ENCODE measurements at regions not wholly inside any gene's neighbourhood (a gene's known extent, or its start where the extent isn't known, plus 50 kb on each side); places are given as distances from the start of the nearest gene placed in this dataset.
A peak's percentile ranks its signal among the peaks of the same experiment; 100 is the strongest.
"Not testable (repeated sequence)": the region's sequence is repeated elsewhere in the genome, so short reads cannot be mapped to it uniquely, and the experiment has no call there.

DNA sequence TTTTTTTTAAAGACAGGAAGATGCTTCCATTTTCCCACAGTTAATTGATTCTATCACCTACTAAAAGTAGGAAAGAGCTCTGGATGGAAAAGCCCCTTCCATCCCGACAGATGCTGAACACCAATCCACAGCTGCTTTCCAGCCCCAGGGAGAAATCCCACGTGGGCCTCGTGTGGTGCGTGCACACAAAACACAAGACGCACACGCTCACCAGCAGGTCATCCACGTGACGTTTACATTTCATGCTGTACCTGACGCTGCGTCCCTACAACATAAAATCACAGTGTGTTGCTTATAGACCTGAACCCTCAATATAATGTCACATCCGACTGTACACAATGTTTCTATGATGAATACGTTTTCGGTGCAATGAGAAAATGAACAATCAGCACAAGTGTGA is 50.2 kb upstream of the DACT2 start:
- no peak for DNase-seq

GRCh38 chr6:168370310-168370991 is 50.9 kb upstream of the DACT2 start:
- DNase-seq = peak; percentile 87

- DNase-seq = no peak
These were observed 51.6 kb upstream of the DACT2 start for GRCh38 chr6:168371185-168371584.

- no peak for DNase-seq
These were observed 52.0 kb upstream of the DACT2 start for GRCh38 chr6:168371618-168371980.

- DNase-seq = no peak
These were observed 52.6 kb upstream of the DACT2 start for GRCh38 chr6:168371981-168372711.

DNA sequence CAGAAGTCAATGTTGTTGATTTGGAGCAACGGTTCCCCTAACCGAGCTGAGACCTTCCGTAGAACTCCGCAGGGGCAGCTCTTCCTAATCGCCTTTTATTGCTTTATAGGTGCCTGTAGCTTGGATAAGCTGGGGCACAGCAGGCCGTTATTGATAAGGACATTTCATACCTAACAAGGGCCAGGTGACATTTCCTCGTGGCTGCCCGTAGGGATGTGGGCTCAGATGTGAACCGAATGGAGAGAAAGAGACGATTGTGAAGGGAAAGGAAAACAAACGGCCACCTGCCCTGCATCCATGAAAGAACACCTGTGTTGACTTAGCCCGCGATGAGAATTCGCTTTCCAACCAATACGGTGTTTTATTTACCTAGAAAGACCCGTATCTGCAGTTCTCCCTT is 53.3 kb upstream of the DACT2 start:
- DNase-seq = no peak

DNA sequence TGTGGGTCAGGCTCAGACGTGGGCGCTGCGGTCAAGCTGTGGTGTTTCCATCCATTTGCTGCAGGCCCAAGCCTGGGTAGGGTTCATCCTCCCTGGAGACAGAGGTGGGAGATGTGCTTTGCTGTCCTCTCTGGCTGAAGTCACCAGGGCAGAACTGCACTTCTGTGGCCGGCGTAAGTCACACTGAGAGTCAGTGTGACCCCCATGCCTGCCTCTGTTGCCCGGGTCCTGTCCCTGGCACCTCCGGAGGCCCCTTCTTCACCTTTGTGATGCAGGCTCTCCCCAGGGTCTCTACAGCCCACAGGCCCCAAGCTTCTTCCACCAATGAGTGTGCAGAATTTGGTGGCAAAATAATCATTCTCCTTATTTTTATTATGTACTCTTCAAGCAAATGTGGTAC is 53.8 kb upstream of the DACT2 start:
- DNase-seq = no peak

DNA sequence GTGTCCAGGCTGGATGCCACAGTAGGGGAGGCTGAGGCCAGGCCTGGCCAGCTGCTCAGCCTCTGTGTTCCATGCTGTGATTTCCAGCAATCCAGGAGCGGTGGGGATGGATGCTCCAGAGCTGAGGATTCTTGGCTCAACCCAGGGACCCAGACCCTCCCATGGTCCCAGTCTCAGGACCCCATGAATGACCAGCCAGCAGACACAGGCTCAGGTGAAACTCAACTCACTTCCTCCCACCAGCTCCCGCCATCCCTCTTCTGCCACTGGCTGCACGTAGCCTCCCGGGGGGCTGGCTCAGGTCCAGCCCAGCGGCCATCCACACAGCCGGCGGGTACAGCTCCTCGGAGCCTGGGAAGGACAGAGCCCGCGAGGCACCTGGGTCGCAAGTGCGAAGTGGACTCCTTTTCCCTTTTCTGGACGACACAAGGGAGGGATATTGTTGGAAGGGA is 54.5 kb upstream of the DACT2 start:
- DNase-seq = no peak

- no peak for DNase-seq
These were observed 55.0 kb upstream of the DACT2 start for GRCh38 chr6:168374541-168375071.

GRCh38 chr6:168376120-168376519 is 56.5 kb upstream of the DACT2 start:
- no peak for DNase-seq

DNA sequence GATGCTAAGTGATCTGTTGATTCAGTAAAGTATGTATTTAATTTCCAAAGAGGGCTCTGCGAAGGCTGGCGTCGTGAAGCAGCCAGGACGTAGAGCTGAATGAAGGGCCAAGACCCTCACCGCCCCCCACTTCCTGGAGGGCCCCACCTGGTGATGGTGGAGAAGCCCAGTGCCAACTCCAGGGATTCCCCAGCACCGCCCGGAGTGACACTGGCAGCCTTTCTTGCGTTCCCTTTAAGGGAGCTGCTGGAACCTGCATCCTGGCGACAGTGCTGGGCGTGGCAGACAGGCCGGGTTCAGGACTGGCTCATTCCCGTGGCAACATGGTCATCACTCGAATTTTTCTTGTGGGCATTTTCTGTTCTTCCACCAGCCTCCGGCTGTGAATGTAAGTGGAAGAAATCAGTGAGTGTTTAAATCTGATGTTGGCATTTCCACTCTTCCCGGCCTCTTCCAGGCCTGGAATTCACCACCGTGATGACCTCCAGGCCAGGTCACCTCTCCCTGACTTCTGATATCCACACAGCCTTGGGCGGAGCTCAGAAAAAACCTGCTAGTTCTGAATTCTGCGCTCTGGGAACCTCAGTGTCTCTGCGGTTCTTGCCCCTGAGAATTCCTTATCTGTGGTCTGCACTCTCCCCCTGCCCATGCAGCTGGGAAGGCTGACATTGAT is 57.4 kb upstream of the DACT2 start:
- DNase-seq = no peak

GRCh38 chr6:168377484-168377855 is 57.9 kb upstream of the DACT2 start:
- DNase-seq = no peak

DNA sequence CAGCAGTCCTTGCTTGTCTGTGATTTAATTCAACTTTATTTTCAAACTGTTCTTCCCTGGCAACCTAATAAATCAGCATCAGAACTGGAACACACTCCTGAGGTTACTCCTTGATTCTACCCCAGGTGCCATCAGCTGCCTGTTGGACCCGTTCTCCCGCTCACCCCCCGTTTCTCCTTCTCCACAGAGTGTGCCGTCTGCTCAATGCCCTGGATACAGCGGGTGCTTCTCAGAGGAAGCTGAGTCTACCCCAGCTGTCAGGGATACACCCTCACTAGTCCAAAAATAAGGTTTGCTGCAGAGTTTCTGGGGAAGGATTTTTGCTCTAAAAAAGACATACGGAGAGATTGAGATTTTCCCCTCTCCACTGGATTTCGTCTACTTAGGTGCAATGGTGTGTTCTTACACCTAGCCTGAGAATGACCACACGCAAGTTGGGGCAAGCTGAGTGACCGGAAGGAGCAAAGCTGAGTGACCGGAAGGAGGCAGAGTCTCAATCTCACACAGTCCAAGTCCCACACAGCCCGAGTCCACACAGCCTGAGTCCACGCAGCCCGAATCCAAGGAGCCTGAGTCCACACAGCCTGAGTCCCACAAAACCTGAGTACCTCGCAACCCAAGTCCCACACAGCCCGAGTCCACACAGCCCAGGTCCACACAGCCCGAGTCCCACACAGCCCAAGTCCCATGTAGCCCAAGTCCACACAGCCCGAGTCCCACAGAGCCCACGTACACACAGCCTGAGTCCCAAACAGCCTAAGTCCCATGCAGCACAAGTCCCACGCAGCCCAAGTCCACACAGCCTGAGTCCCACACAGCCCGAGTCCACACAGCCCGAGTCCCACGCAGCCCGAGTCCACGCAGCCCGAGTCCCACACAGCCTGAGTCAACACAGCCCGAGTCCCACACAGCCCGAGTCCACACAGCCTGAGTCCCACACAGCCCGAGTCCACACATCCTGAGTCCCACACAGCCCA is 58.6 kb upstream of the DACT2 start:
- no peak for DNase-seq

DNA sequence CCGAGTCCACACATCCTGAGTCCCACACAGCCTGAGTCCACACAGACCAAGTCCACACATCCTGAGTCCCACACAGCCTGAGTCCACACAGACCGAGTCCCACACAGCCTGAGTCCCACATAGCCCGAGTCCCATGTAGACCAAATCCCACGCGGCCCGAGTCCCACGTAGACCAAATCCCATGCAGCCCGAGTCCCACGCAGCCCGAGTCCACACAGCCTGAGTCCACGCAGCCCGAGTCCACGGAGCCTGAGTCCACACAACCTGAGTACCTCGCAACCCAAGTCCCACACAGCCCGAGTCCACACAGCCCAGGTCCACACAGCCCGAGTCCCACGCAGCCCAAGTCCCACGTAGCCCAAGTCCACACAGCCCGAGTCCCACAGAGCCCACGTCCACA is 60.0 kb upstream of the DACT2 start:
- not testable (repeated sequence) for DNase-seq

GRCh38 chr6:168380166-168380955 is 60.6 kb upstream of the SMOC2 start:
- DNase-seq = not testable (repeated sequence)

- DNase-seq = no peak
These were observed 59.9 kb upstream of the SMOC2 start for GRCh38 chr6:168380956-168381605.

GRCh38 chr6:168381726-168382458 is 59.1 kb upstream of the SMOC2 start:
- DNase-seq = no peak

DNA sequence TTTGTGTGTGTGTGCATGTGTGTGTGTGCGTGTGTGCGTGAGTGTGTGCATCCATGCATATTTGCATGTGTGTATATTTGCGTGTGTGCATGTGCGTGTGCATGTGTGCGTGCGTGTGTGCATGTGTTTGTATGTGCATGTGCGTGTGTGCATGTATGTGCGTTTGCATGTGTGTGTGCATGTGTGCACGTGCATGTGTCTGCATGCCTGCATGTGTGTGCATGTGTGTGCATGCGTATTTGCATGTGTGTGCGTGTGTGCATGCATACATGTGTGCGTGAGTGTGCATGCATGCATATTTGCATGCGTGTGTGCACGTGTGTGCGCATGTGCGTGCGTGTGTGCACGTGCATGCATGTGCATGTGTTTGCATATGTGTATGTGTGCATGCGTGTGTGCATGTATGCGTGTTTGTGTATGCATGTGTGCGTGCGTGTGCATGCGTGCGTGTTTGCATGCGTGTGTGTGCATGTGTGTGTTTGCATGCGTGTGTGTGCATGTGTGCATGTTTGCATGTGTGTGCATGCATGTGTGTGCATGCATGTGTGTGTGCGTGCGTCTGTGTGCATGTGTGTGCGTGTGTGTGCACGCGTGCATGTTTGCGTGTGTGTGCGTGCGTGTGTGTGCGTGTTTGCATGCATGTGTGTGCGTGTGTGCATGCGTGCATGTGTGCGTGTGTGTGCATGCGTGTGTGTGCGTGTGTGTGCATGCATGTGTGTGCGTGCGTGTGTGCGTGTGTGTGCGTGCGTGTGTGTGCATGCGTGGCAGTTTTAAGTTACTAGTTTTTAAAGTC is 57.7 kb upstream of the SMOC2 start:
- no peak for DNase-seq

All from stimulated activated CD8-positive, alpha-beta memory T cell treated with anti-CD3 and anti-CD28 coated beads, Interleukin-4, amount 100 ng/mL, for 48 hours (primary cell).